ENCODE measurements at regions not wholly inside any gene's neighbourhood (a gene's known extent, or its start where the extent isn't known, plus 50 kb on each side); places are given as distances from the start of the nearest gene placed in this dataset.

- TF ChIP-seq YY1 (IDR thresholded peaks at IDR 0.05; ENCODE audit: insufficient read depth, insufficient read length) (no peak), ZNF274 (IDR thresholded peaks at IDR 0.05; ENCODE audit: low read depth, low read length) (no peak)
Measured at GRCh38 chr3:194866236-194866635, 180.6 kb downstream of the FAM43A start.

All from NT2/D1 (cell line).